ENCODE measurements at regions not wholly inside any gene's neighbourhood (a gene's known extent, or its start where the extent isn't known, plus 50 kb on each side); places are given as distances from the start of the nearest gene placed in this dataset.

DNA sequence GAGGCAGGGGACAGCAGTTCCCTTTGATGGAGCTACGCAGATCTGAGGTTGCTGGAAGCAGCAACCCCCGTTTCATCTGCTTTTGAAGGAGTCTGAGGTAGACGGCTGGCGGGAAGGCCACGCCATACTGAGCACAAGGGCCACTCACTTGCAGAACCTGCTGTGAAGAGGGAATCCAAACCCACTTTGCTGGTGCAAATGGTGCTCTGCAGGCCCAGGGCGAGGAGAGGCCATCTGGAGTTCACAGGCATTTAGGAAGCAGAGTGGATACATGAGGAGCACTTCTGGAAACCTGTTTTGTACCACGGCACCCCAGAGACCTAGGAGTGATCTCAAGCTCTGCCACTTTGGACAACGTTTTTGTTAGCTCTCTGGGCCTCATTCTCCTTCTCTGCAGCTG is 227.8 kb downstream of the UQCRFS1 start:
- no peaks in the 10 kb centered on the region for H3K79me2 ChIP-seq (ENCODE audit: insufficient read depth, low read length)
- H2AFZ ChIP-seq (ENCODE audit: low read length) = no peak overlapping the region
- H3K27me3 ChIP-seq (ENCODE audit: insufficient read depth, low read length) = no peaks in the 10 kb centered on the region
- H3K27ac ChIP-seq (ENCODE audit: low read depth, low read length) = no peak overlapping the region
- H3K4me1 ChIP-seq (ENCODE audit: insufficient read depth, low read length) = no peaks in the 10 kb centered on the region
- no peaks in the 10 kb centered on the region for H3K36me3 ChIP-seq (ENCODE audit: insufficient read depth, low read length)
- H3K9me3 ChIP-seq (ENCODE audit: low read depth, low read length) = no peaks in the 10 kb centered on the region
- no peak for TF ChIP-seq CTCF (IDR thresholded peaks at IDR 0.05; ENCODE audit: extremely low read depth, low read depth, low read length)
- H3K4me2 ChIP-seq (ENCODE audit: insufficient read depth, low read length) = no peak overlapping the region
- H4K20me1 ChIP-seq (ENCODE audit: insufficient read depth, low read length) = no peaks in the 10 kb centered on the region
- H3K4me3 ChIP-seq (ENCODE audit: insufficient read depth, low read length) = no peak overlapping the region
- DNase-seq (ENCODE audit: insufficient read length, low spot score, missing footprints) = no peak

GRCh38 chr19:28984315-28984714 is 228.6 kb downstream of the UQCRFS1 start:
- no peaks in the 10 kb centered on the region for H3K9me3 ChIP-seq (ENCODE audit: low read depth, low read length)
- no peak overlapping the region for H3K4me2 ChIP-seq (ENCODE audit: insufficient read depth, low read length)
- no peaks in the 10 kb centered on the region for H3K36me3 ChIP-seq (ENCODE audit: insufficient read depth, low read length)
- no peak for DNase-seq (ENCODE audit: insufficient read length, low spot score, missing footprints)
- no peak overlapping the region for H3K4me3 ChIP-seq (ENCODE audit: insufficient read depth, low read length)
- no peak overlapping the region for H2AFZ ChIP-seq (ENCODE audit: low read length)
- H3K79me2 ChIP-seq (ENCODE audit: insufficient read depth, low read length) = no peaks in the 10 kb centered on the region
- H4K20me1 ChIP-seq (ENCODE audit: insufficient read depth, low read length) = no peaks in the 10 kb centered on the region
- H3K4me1 ChIP-seq (ENCODE audit: insufficient read depth, low read length) = no peaks in the 10 kb centered on the region
- H3K27ac ChIP-seq (ENCODE audit: low read depth, low read length) = no peak overlapping the region
- TF ChIP-seq CTCF (IDR thresholded peaks at IDR 0.05; ENCODE audit: extremely low read depth, low read depth, low read length) = no peak
- no peaks in the 10 kb centered on the region for H3K27me3 ChIP-seq (ENCODE audit: insufficient read depth, low read length)

DNA sequence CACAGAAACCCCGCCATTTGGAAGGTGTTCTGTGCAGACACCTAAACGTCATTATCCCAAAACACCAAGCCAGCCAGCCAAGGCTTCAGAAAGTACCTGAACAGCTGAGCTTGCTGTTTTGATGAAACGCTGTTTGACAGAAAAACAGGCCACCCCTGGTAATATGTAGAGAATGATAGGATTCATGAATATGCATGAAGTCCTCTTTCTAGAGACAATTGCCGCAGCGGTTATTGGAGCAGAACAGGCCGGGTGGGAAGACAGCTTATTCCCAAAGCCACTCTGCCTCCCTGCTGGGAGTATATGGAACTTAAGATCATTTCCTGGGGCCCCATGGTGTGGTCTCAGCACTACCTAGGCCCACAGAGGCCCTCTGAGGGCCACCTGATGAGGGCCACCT is 229.5 kb downstream of the UQCRFS1 start:
- Histone ChIP-seq H3K79me2 (ENCODE audit: insufficient read depth, low read length) (no peaks in the 10 kb centered on the region), H3K9me3 (ENCODE audit: low read depth, low read length) (no peaks in the 10 kb centered on the region), H3K36me3 (ENCODE audit: insufficient read depth, low read length) (no peaks in the 10 kb centered on the region), H3K4me2 (ENCODE audit: insufficient read depth, low read length) (no peak overlapping the region), H2AFZ (ENCODE audit: low read length) (no peak overlapping the region), H4K20me1 (ENCODE audit: insufficient read depth, low read length) (no peaks in the 10 kb centered on the region), H3K27me3 (ENCODE audit: insufficient read depth, low read length) (no peaks in the 10 kb centered on the region), H3K4me1 (ENCODE audit: insufficient read depth, low read length) (no peaks in the 10 kb centered on the region), H3K27ac (ENCODE audit: low read depth, low read length) (no peak overlapping the region), H3K4me3 (ENCODE audit: insufficient read depth, low read length) (no peak overlapping the region)
- no peak for TF ChIP-seq CTCF (IDR thresholded peaks at IDR 0.05; ENCODE audit: extremely low read depth, low read depth, low read length)
- DNase-seq (ENCODE audit: insufficient read length, low spot score, missing footprints) = no peak

DNA sequence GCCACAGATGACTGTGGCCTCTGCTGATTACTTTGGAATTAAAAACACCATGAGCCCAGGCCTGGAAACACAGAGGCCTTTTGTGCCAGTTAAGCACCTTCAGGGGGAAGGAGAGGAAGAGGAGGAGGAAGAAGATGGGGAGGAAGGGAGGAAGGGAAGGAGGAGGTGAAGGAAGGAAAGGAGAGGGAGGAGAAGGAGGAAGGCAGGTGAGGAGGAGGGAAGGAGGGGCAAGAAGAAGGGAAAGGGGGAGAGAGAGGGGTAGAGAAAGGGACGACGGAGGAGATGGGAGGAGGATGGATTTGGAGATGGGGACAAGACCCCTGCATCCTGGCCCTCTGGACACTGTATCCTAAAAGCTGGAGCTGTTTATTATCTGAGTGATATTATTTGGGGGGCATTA is 231.0 kb downstream of the UQCRFS1 start:
- no peaks in the 10 kb centered on the region for H4K20me1 ChIP-seq (ENCODE audit: insufficient read depth, low read length)
- no peaks in the 10 kb centered on the region for H3K9me3 ChIP-seq (ENCODE audit: low read depth, low read length)
- H3K4me1 ChIP-seq (ENCODE audit: insufficient read depth, low read length) = no peaks in the 10 kb centered on the region
- no peaks in the 10 kb centered on the region for H3K27me3 ChIP-seq (ENCODE audit: insufficient read depth, low read length)
- no peak overlapping the region for H2AFZ ChIP-seq (ENCODE audit: low read length)
- H3K79me2 ChIP-seq (ENCODE audit: insufficient read depth, low read length) = no peaks in the 10 kb centered on the region
- H3K36me3 ChIP-seq (ENCODE audit: insufficient read depth, low read length) = no peaks in the 10 kb centered on the region
- no peak overlapping the region for H3K4me3 ChIP-seq (ENCODE audit: insufficient read depth, low read length)
- no peak overlapping the region for H3K4me2 ChIP-seq (ENCODE audit: insufficient read depth, low read length)
- DNase-seq (ENCODE audit: insufficient read length, low spot score, missing footprints) = no peak
- H3K27ac ChIP-seq (ENCODE audit: low read depth, low read length) = no peak overlapping the region
- TF ChIP-seq CTCF (IDR thresholded peaks at IDR 0.05; ENCODE audit: extremely low read depth, low read depth, low read length) = no peak

Data from osteoblast (primary cell).